BJ (cell line): ENCODE measurements at regions not wholly inside any gene's neighbourhood (a gene's known extent, or its start where the extent isn't known, plus 50 kb on each side); places are given as distances from the start of the nearest gene placed in this dataset.

ENCODE experiments used
- CTCF ChIA-PET: fragments of 350-600 bp; formaldehyde crosslinking; extraction: SDS; loops from one replicate; lab custom pipeline; 2021; ENCODE audit warnings: antibody characterized with exemption, inconsistent platforms; lab: Yijun Ruan, JAX
- POLR2A ChIA-PET: fragments of 300-600 bp; sonication (Branson Sonifier 250); formaldehyde crosslinking; extraction: SDS; loops from one replicate; lab custom pipeline; 2021; ENCODE audit warnings: antibody characterized with exemption; lab: Charles Lee
- DNase-seq: peaks from one replicate; pipeline ENCODE4 v3.0.0-alpha.2; 2011; ENCODE audit warnings: low read depth
- H3K27me3 ChIP-seq: 2 replicates; pipeline ENCODE4 v1.6.0; 2011; ENCODE audit warnings: low read length; ENCODE audit not compliant: control insufficient read depth, insufficient read depth
- H3K36me3 ChIP-seq: 2 replicates; pipeline ENCODE4 v1.5.1; 2011; ENCODE audit warnings: low read length; ENCODE audit not compliant: control insufficient read depth, insufficient read depth
- H3K4me3 ChIP-seq: 2 replicates; pipeline ENCODE4 v1.5.1; 2011; ENCODE audit warnings: low read depth, mild to moderate bottlenecking, control low read depth, low read length
- TF ChIP-seq, protein P1 (sequence below): IDR thresholded peaks from 2 replicates; pipeline ENCODE4 v1.5.1; 2011; ENCODE audit warnings: low read depth, mild to moderate bottlenecking, control low read depth, inconsistent platforms, low read length, moderate library complexity; ENCODE audit not compliant: insufficient read depth

DNA sequence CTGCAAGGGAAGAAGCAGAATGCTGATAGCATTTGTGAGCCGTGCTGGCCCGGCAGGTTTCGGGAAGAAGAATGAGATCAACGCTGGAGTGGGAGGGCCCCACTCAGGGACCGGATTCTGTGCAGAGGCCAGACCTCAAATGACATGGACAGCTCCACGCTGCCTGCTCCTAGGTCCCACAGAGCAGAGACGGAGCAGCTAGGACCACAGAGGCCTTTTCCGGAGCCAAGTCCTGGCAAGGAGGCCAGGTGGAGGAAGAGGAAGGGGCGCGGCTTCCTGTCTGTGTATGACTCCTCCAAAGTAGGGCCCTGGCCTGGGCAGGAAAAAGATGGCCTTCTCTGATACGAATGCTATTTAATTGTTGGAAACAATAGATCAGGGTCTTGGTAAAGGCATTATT is 139.9 kb downstream of the LRRC30 start:
- ChIA-PET POLR2A (no interaction called here), CTCF (no interaction called here)
- TF ChIP-seq, protein P1, sequence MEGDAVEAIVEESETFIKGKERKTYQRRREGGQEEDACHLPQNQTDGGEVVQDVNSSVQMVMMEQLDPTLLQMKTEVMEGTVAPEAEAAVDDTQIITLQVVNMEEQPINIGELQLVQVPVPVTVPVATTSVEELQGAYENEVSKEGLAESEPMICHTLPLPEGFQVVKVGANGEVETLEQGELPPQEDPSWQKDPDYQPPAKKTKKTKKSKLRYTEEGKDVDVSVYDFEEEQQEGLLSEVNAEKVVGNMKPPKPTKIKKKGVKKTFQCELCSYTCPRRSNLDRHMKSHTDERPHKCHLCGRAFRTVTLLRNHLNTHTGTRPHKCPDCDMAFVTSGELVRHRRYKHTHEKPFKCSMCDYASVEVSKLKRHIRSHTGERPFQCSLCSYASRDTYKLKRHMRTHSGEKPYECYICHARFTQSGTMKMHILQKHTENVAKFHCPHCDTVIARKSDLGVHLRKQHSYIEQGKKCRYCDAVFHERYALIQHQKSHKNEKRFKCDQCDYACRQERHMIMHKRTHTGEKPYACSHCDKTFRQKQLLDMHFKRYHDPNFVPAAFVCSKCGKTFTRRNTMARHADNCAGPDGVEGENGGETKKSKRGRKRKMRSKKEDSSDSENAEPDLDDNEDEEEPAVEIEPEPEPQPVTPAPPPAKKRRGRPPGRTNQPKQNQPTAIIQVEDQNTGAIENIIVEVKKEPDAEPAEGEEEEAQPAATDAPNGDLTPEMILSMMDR = no peak
- DNase-seq = no peak
- H3K27me3 ChIP-seq = no peaks in the 10 kb centered on the region
- no peak overlapping the region for H3K4me3 ChIP-seq
- no peaks in the 10 kb centered on the region for H3K36me3 ChIP-seq

DNA sequence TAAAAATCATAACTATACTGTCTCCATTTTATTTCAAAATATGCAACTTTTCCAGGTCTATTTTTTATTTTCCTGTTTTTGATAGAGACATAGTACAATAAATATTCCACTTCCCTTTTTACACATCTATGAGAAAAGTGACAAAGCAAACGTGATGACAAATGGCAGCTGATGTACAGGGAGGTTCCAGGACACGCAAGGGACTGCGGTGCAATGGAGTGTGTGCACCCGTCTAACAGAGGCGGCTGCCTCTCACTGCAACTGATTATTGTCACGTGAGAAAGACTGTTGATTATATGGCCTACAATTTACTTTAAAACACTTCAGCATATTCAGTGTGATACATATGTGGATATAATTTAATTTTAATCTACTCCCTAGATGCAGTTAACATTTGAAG is 142.6 kb downstream of the LRRC30 start:
- TF ChIP-seq, protein P1 = no peak
- Histone ChIP-seq H3K36me3 (no peaks in the 10 kb centered on the region), H3K27me3 (no peaks in the 10 kb centered on the region), H3K4me3 (no peak overlapping the region)
- CTCF ChIA-PET = no interaction called here
- DNase-seq = no peak
- POLR2A ChIA-PET = no interaction called here

DNA sequence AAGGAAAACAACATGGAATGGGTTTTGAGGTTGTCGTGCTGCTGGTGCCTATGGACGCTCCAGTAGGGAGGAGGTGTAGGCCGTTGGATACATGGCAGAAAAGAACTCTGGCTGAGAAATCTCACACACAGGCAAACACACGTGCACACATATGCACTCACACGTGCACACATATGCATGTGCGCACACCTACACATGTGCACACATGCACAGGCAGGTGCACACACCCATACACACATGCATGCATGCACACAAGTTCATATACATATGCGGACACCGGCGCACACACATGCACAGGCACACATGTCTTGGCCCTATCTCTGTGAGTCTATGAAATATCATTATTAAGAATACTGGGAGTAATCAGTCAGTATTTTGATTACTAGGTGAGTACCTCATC is 150.4 kb downstream of the LRRC30 start:
- POLR2A ChIA-PET = no interaction called here
- no peaks in the 10 kb centered on the region for H3K27me3 ChIP-seq
- CTCF ChIA-PET = no interaction called here
- no peak for DNase-seq
- TF ChIP-seq, protein P1 = no peak
- H3K36me3 ChIP-seq = no peaks in the 10 kb centered on the region
- no peak overlapping the region for H3K4me3 ChIP-seq

DNA sequence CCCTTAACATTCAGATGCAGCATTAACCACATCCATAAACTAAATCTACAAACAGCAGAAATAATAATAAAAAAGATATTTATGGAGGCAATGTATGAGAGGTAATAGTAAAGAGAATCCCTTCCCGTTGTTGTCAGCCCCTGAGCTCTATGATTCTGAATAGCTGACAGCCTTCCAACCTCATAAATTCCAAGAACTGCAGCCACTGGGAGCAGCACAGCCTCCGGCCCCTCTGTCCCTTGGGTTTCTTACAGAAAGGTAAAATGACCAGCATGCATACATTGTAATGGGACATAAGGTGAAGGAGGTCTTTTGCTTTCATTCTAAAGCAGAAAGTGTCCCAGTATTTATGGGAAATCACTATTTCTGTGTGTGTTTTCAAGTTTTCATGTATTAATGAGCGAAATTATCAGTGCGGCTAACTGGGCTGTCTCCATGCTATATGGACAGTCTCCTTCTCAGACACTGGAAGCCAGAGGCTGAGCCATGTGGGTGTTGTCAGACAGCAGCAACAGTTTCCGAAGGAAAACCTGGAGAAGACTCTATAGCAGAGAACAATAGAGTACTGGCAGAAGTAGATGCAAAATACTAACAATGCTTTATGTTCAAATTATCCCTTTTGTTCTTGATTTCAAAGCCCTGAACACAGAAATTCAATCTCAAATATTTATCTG is 151.6 kb downstream of the LRRC30 start:
- TF ChIP-seq, protein P1 = no peak
- ChIA-PET POLR2A (no interaction called here), CTCF (no interaction called here)

DNA sequence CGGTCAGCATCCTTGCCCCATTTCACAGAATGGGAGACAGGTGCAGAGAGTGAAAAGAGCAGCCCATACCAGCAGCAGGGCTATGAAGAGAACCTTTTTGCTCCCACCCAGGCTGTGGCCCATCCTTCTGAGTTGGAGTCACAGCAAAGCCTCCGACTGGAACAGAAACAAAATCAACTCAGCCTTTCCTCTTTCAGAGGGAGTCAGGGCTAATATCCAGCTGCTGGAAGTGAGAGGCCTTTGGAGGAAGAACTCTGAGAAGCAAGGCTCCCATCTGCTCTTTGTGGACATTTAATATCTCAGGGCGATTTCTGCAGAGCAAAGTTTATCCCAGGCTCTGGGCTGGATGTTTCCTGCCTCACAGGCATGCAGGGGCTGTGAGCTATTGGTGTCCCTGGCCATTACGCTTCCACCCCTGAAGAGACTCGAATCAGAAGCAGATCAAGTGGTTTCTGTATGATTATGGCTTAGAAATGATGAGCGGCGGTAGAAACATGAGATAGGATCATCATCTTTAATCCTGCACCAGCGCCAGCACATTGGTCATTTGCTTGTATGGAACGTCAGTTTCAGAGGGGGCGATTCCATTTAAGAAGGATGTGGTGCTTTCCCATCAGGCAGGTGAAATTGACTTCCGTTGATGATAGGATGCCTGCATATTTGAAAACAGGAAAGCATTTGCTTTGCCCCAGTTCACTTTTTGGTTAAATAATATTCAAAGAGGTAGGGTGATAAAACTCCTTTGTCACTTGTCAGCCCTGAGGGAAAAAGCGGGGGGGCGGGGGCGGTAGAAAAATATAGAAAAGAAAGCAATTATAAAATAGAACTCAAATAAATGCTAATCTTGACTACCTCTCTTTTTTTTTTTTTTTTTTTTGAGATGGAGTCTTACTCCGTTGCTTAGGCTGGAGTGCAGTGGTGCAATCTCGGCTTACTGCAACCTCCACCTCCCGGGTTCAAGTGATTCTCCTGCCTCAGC is 152.4 kb downstream of the LRRC30 start:
- ChIA-PET CTCF (no interaction called here), POLR2A (no interaction called here)
- DNase-seq = no peak
- TF ChIP-seq, protein P1 = no peak
- H3K36me3 ChIP-seq = no peaks in the 10 kb centered on the region
- H3K27me3 ChIP-seq = no peaks in the 10 kb centered on the region
- H3K4me3 ChIP-seq = no peak overlapping the region

More for the DNA sequence above, 151.6 kb downstream of the LRRC30 start:
- no peak overlapping the region for H3K4me3 ChIP-seq
- H3K36me3 ChIP-seq = no peaks in the 10 kb centered on the region
- no peaks in the 10 kb centered on the region for H3K27me3 ChIP-seq
- DNase-seq = no peak
